ENCODE measurements at regions not wholly inside any gene's neighbourhood (a gene's known extent, or its start where the extent isn't known, plus 50 kb on each side); places are given as distances from the start of the nearest gene placed in this dataset.
"Not testable (repeated sequence)": the region's sequence is repeated elsewhere in the genome, so short reads cannot be mapped to it uniquely, and the experiment has no call there.

DNA sequence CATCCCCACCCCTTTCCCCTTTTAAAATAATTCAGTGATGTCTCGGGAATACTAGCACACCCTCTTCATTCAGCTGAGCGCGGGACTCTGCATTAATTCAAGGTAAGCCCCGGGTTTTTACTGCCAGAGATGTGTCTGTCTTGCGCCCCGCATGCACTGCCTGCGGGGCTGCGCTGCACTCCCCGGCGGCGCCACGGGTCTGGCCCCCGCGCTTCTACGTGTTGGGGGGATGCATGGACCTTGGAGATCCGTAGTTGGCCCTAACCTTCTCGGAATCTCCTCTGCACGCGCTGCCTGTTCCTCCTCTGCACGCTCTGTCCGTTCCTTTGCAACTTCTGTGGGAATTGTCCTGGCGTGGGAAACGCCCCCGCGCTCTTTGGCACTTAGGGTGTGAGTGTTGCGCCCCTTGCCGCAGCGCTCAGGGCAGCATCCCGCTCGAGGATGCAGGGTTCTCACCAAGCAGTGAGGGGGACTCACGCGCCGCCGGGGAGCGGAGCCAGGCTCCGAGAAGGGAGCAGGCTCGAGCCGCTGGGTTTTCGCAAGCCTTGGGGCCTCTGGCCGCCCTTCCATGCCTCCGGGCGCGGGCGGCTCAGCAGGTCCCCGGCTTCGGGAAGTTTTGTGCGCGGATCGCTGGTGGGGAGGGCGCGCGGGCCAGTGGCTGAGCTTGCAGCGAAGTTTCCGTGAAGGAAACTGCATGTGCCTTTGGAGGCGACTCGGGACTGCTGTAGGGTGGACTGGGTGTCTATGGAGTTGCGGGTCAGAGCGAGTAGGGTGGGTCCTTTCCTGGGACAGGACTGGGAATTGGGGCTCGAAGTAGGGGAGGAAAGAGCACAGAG, 165.1 kb upstream of the CACNA1E start:
- TF ChIP-seq EP300 (IDR thresholded peaks at IDR 0.05) = no peak
- no peak for TF ChIP-seq POLR2A (IDR thresholded peaks at IDR 0.05)
- TF ChIP-seq, protein P1, sequence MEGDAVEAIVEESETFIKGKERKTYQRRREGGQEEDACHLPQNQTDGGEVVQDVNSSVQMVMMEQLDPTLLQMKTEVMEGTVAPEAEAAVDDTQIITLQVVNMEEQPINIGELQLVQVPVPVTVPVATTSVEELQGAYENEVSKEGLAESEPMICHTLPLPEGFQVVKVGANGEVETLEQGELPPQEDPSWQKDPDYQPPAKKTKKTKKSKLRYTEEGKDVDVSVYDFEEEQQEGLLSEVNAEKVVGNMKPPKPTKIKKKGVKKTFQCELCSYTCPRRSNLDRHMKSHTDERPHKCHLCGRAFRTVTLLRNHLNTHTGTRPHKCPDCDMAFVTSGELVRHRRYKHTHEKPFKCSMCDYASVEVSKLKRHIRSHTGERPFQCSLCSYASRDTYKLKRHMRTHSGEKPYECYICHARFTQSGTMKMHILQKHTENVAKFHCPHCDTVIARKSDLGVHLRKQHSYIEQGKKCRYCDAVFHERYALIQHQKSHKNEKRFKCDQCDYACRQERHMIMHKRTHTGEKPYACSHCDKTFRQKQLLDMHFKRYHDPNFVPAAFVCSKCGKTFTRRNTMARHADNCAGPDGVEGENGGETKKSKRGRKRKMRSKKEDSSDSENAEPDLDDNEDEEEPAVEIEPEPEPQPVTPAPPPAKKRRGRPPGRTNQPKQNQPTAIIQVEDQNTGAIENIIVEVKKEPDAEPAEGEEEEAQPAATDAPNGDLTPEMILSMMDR (IDR thresholded peaks at IDR 0.05) = no peak
- peaks cover 87% of the 10 kb centered on the region for H3K27me3 ChIP-seq
- H3K27ac ChIP-seq = no peak overlapping the region
- peak; percentile 22 for ATAC-seq
- H3K4me3 ChIP-seq = peak overlapping the region in 1 of 2 donors; percentile 19
- H3K36me3 ChIP-seq = no peaks in the 10 kb centered on the region
- no peaks in the 10 kb centered on the region for H3K9me3 ChIP-seq
- WGBS, 2 donors (ENCODE audit: low coverage in 1 of 2) = 0% methylated on average over 7 to 13 of the region's 59 CpGs
- peaks cover 0 to 19% (median 6%) of the 10 kb centered on the region in 3 donors for H3K4me1 ChIP-seq

DNA sequence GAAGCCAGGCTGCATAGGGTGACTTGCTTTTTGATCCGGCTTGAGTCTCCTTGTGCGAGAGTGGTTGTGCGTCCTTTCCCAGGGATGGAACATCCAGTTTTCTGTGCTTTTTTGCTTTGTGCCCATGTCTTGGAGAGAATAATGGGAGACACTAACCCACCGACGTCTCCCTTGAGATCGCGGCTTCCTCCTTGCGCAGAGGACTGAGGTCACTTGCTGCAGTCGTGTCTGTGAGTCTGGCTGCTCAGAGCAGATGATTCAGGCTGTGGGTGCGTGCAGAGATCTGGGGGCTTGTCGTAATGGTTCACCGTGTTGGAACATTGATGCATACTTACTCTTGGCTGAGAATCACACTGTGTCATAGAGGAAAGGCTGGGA, 164.5 kb upstream of the CACNA1E start:
- Histone ChIP-seq H3K27me3 (peaks cover 81% of the 10 kb centered on the region), H3K4me3 (no peak overlapping the region)
- ATAC-seq = no peak

DNA sequence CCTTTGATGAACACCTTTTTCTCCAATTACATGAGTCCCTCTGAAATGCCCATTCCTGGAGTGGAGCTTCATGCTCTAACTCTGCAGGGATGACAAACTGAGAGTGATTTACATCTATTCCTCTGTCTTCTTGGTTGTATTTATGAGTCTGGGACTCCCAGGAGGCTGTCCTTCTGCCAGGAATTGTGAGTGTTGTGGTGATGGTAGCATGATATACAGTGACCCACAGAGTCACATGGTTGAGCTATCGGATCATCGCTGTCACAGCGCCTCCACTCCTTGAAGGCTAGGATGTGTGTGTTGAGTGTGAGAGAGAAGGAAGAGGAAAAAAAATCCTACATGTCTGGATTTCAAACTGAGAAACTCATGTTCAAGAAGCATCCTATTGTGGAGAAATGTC, 163.4 kb upstream of the CACNA1E start:
- Histone ChIP-seq H3K36me3 (no peaks in the 10 kb centered on the region), H3K27ac (no peak overlapping the region), H3K9me3 (no peaks in the 10 kb centered on the region), H3K4me3 (no peak overlapping the region), H3K4me1 (peaks cover 0 to 19% (median 6%) of the 10 kb centered on the region in 3 donors), H3K27me3 (peaks cover 70% of the 10 kb centered on the region)
- ATAC-seq = no peak
- TF ChIP-seq POLR2A (IDR thresholded peaks at IDR 0.05) = no peak
- no peak for TF ChIP-seq POLR2AphosphoS5 (IDR thresholded peaks at IDR 0.05)
- no peak for TF ChIP-seq EP300 (IDR thresholded peaks at IDR 0.05)
- WGBS, 2 donors (ENCODE audit: low coverage in 1 of 2) = 49 to 80% methylated on average over 3 of the region's 3 CpGs

More for the DNA sequence above, 164.5 kb upstream of the CACNA1E start:
- TF ChIP-seq, protein P1 (IDR thresholded peaks at IDR 0.05) = no peak
- TF ChIP-seq POLR2AphosphoS5 (IDR thresholded peaks at IDR 0.05) = no peak
- no peak for TF ChIP-seq POLR2A (IDR thresholded peaks at IDR 0.05)
- no peak for TF ChIP-seq EP300 (IDR thresholded peaks at IDR 0.05)
- Histone ChIP-seq H3K9me3 (no peaks in the 10 kb centered on the region), H3K4me1 (peaks cover 0 to 19% (median 6%) of the 10 kb centered on the region in 3 donors), H3K27ac (no peak overlapping the region), H3K36me3 (no peaks in the 10 kb centered on the region)
- WGBS, 2 donors (ENCODE audit: low coverage in 1 of 2) = 3 to 19% methylated on average over 4 to 5 of the region's 12 CpGs

DNA sequence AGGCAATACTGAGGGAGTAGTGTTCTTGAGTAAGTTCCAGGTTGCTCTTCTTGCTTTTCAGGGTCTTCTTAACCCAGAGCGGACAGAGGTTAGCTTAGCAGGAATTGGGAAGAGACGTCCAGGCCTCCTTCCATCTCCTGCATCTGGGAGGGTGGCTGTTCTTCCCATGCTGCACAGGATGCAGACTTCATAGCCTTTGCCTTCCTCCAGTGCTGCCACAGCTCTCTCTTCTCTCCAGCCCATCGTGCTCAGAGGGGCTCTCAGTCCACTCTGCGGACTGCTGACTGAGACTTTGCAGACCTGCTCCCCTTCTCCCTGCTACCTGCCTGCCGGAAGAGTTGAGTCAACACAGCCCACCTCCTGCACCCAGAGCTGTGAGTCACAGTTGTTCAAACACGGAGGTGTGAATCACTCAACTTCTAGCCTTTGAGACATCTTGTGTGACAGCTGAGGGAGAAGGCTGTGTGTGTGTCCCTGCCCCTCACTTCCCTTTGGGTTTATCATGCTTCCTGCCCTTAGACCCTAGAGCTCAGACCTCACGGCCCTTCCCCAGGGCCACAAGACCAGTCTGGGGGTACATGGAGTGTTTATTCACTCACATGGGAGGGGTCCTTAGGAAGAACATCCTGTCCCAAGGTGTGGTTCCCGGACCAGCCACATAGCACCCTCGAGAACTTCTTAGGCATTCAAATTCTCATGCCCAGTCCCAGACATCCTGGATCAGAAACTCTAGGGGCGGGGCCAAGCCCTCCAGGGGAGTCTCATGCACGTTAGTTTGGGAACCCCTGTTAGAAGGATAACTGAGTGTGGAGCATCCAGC, 158.3 kb upstream of the CACNA1E start:
- no peaks in the 10 kb centered on the region for H3K36me3 ChIP-seq
- no peaks in the 10 kb centered on the region for H3K9me3 ChIP-seq
- WGBS, 2 donors (ENCODE audit: low coverage in 1 of 2) = 45 to 67% methylated on average over 4 to 6 of the region's 11 CpGs
- TF ChIP-seq, protein P1 (IDR thresholded peaks at IDR 0.05) = no peak
- no peak for TF ChIP-seq POLR2A (IDR thresholded peaks at IDR 0.05)
- no peak for TF ChIP-seq POLR2AphosphoS5 (IDR thresholded peaks at IDR 0.05)
- no peak for TF ChIP-seq EP300 (IDR thresholded peaks at IDR 0.05)
- H3K4me3 ChIP-seq = no peak overlapping the region
- no peak for ATAC-seq
- H3K4me1 ChIP-seq = no peaks in the 10 kb centered on the region
- no peak overlapping the region for H3K27ac ChIP-seq
- peaks cover 19% of the 10 kb centered on the region for H3K27me3 ChIP-seq

DNA sequence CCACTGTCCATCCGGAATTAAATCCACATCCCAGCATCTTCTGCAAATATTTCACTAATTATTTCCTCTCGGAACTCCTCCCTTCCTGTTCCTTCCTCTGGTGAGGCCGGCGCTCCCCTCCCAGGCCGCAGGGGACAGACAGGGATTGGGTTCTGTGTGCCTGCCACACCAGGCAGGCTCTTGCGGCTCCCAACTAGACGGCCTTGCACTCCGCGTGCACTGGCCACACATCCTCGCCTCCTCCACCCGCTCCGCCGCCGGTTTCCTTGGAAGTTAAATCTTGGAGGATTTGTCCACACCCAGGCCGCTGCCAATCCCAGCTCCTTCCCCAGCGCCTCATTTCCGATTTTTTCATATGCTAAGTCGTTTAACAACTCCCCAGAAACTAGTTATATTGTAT, 157.6 kb upstream of the CACNA1E start:
- not testable (repeated sequence) for H3K9me3 ChIP-seq, H3K27ac ChIP-seq, H3K4me1 ChIP-seq, ATAC-seq, H3K36me3 ChIP-seq, H3K4me3 ChIP-seq
- H3K27me3 ChIP-seq = peaks cover 12% of the 10 kb centered on the region
- 65 to 92% methylated on average over 14 to 18 of the region's 18 CpGs for WGBS, 2 donors (ENCODE audit: low coverage in 1 of 2)

Data from gastroesophageal sphincter (tissue), 4 donors.